ENCODE measurements at regions not wholly inside any gene's neighbourhood (a gene's known extent, or its start where the extent isn't known, plus 50 kb on each side); places are given as distances from the start of the nearest gene placed in this dataset.

GRCh38 chr4:137635601-137636000 lies 103.3 kb upstream of the PCDH18 start:
- Histone ChIP-seq H3K27me3 (no peaks in the 10 kb centered on the region), H3K4me1 (no peaks in the 10 kb centered on the region), H3K27ac (no peak overlapping the region), H3K9me3 (no peaks in the 10 kb centered on the region), H3K36me3 (ENCODE audit: low read depth, missing control alignments) (no peaks in the 10 kb centered on the region), H3K4me3 (no peak overlapping the region)
- intact Hi-C loops (cut with DNase I; ENCODE audit: low total_unique reads) = no loop called here
- TF ChIP-seq CTCF (IDR thresholded peaks at IDR 0.05) (no peak), POLR2A (IDR thresholded peaks at IDR 0.05) (no peak)
- DNase-seq = no peak
- 57 to 73% methylated on average over 1 of the region's 1 CpG for WGBS, 2 donors

GRCh38 chr4:137635108-137635507 lies 102.8 kb upstream of the PCDH18 start:
- no peak overlapping the region for H3K27ac ChIP-seq
- 81 to 93% methylated on average over 3 of the region's 3 CpGs for WGBS, 2 donors
- intact Hi-C loops (cut with DNase I; ENCODE audit: low total_unique reads) = no loop called here

GRCh38 chr4:137632842-137633241 lies 100.5 kb upstream of the PCDH18 start:
- Histone ChIP-seq H3K9me3 (no peaks in the 10 kb centered on the region), H3K27ac (no peak overlapping the region), H3K4me3 (no peak overlapping the region), H3K27me3 (no peaks in the 10 kb centered on the region), H3K4me1 (no peaks in the 10 kb centered on the region), H3K36me3 (ENCODE audit: low read depth, missing control alignments) (no peaks in the 10 kb centered on the region)
- no peak for TF ChIP-seq POLR2A (IDR thresholded peaks at IDR 0.05)
- TF ChIP-seq CTCF (IDR thresholded peaks at IDR 0.05) = no peak
- DNase-seq = no peak
- 93 to 95% methylated on average over 1 of the region's 1 CpG for WGBS, 2 donors
- intact Hi-C loops (cut with DNase I; ENCODE audit: low total_unique reads) = no loop called here

More at GRCh38 chr4:137635108-137635507, 102.8 kb upstream of the PCDH18 start:
- Histone ChIP-seq H3K4me1 (no peaks in the 10 kb centered on the region), H3K36me3 (ENCODE audit: low read depth, missing control alignments) (no peaks in the 10 kb centered on the region), H3K4me3 (no peak overlapping the region), H3K27me3 (no peaks in the 10 kb centered on the region), H3K9me3 (no peaks in the 10 kb centered on the region)
- no peak for DNase-seq
- no peak for TF ChIP-seq POLR2A (IDR thresholded peaks at IDR 0.05)
- TF ChIP-seq CTCF (IDR thresholded peaks at IDR 0.05) = no peak

GRCh38 chr4:137631605-137632004 lies 99.3 kb upstream of the PCDH18 start:
- TF ChIP-seq CTCF (IDR thresholded peaks at IDR 0.05) (no peak), POLR2A (IDR thresholded peaks at IDR 0.05) (no peak)
- H3K4me1 ChIP-seq = no peaks in the 10 kb centered on the region
- H3K27ac ChIP-seq = no peak overlapping the region
- H3K4me3 ChIP-seq = no peak overlapping the region
- intact Hi-C loops (cut with DNase I; ENCODE audit: low total_unique reads) = no loop called here
- WGBS, 2 donors = 89 to 100% methylated on average over 2 of the region's 2 CpGs
- H3K27me3 ChIP-seq = no peaks in the 10 kb centered on the region
- DNase-seq = no peak
- no peaks in the 10 kb centered on the region for H3K9me3 ChIP-seq
- H3K36me3 ChIP-seq (ENCODE audit: low read depth, missing control alignments) = no peaks in the 10 kb centered on the region

- no peak for TF ChIP-seq CTCF (IDR thresholded peaks at IDR 0.05)
- no peak for TF ChIP-seq POLR2A (IDR thresholded peaks at IDR 0.05)
- 96 to 99% methylated on average over 2 of the region's 2 CpGs for WGBS, 2 donors
- H3K36me3 ChIP-seq (ENCODE audit: low read depth, missing control alignments) = no peaks in the 10 kb centered on the region
- H3K27ac ChIP-seq = no peak overlapping the region
- no peak for DNase-seq
- H3K27me3 ChIP-seq = no peaks in the 10 kb centered on the region
- intact Hi-C loops (cut with DNase I; ENCODE audit: low total_unique reads) = no loop called here
- no peak overlapping the region for H3K4me3 ChIP-seq
- H3K4me1 ChIP-seq = no peaks in the 10 kb centered on the region
- no peaks in the 10 kb centered on the region for H3K9me3 ChIP-seq
These were observed 98.0 kb upstream of the PCDH18 start for GRCh38 chr4:137630252-137630651.

All from testis (tissue), 2 donors.